Activated CD4-positive, alpha-beta T cell treated with anti-CD3 and anti-CD28 coated beads for 48 hours (primary cell): ENCODE measurements at regions not wholly inside any gene's neighbourhood (a gene's known extent, or its start where the extent isn't known, plus 50 kb on each side); places are given as distances from the start of the nearest gene placed in this dataset.
"Not testable (repeated sequence)": the region's sequence is repeated elsewhere in the genome, so short reads cannot be mapped to it uniquely, and the experiment has no call there.

Source experiments
- DNase-seq: peaks from one replicate; pipeline ENCODE4 v3.0.0-alpha.2; 2020

DNA sequence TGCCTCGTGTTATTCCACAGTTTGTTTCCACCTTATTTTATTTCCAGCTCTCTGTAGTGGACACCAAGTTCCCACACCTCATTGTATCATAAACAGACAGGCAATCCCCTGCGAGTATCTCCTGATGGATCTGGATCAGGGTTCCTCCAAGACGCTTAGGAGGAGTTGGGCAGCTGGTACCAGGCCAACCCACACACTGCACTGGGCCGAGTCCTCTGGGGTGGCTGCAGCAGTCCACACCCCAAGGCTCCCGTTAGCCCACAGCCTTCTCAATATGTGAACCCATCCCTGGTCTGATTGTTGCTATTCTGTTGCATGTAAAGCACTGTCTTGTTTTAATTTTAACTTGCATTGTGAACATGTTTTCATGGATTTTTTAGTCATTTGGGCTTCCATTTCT is 178.8 kb upstream of the RAB6C start:
- DNase-seq: no peak

DNA sequence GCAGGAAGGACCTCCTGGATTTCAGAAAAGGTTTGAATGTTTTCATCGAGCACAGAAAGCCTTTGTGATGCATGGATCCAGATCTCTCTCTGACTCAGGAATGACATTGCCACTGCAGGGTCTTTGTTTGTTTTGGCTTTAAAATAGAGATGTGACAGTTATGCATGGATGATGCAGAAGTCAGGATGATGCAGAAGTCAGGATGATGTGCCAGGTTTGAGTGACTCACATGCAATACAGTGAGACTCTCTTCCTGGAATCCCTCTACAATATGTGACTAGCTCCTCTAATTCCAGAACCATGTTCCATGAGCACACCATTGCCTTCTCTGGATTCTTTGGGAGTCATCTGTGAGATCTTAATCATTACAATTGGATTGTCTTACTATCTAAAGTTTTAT is 177.9 kb upstream of the RAB6C start:
- DNase-seq: no peak

DNA sequence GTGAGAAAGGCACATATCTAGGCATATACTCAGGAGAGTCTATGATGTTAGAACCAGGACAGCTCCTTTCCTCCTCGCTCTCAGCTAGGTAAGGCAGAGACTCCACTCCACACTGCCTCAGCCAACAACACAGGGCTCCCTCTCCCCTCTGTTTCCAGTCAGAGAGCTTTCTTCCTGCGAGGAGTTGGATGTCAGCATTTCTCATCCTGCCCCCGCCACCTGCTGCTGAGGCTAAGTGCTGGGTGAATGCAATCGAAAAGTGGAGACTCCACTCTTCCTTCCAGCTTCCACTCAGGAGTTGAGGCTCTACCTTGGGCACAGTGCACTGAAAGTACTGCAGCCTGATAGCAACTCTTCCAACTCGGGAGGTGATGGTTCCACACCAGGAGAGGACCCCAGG is 177.2 kb upstream of the RAB6C start:
- no peak for DNase-seq

DNA sequence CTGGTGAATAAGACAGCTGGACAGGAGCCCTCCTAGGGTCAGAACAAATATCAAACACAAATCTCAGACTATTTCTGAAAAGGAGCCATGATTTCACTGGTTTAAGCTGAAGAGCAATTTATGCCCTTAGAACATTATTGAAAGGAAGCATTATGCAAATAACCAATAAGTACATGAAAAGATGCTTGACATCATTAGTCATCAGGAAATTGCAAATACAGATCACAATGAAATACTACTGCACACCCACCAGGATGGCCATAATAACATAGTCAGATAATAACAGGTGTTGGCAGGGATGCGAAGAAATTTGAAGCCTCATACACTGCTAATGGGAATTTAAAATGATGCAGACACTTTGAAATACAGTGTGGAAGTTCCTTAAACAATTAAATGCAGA is 176.4 kb upstream of the RAB6C start:
- no peak for DNase-seq

DNA sequence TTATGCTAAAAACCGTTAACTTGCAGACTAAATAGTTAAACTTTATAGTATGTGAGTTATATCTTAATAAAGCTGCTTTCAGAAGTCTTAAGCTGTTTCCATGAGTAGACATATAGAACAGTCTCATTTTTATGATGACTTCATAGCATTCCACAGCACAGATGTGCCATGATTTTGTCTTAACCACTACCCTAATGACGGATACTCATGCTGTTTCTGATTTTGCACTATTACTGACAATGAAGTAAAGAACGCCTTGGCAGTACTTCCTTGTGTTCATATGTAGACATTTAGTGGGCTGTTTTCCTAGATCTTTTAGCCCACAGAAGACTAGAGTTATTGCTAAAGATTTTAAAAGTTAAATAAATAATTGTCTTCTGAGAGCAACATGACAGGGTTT is 175.6 kb upstream of the RAB6C start:
- DNase-seq: no peak

- no peak for DNase-seq
Observed at GRCh38 chr2:129805899-129806298, 173.6 kb upstream of the RAB6C start.

DNA sequence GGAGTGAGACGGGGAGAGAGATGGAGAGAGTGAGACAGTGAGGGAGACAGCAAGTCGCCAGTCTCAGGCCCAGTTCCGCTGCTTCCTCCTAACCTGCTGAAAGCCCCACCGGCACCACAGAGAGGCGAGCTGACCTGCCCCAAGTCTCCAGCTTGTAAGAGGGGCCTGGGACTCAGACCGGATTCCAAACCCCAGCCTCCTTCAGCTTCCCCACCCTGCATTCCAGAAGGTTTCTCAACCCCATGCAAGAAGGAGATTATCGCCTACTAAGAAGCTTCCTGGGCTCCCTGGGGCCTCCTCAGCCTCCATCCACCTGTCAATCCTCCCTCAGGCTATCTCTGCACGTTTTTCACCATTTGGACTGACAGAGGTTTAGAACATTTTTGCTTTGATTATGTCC is 173.1 kb upstream of the RAB6C start:
- DNase-seq: no peak

DNA sequence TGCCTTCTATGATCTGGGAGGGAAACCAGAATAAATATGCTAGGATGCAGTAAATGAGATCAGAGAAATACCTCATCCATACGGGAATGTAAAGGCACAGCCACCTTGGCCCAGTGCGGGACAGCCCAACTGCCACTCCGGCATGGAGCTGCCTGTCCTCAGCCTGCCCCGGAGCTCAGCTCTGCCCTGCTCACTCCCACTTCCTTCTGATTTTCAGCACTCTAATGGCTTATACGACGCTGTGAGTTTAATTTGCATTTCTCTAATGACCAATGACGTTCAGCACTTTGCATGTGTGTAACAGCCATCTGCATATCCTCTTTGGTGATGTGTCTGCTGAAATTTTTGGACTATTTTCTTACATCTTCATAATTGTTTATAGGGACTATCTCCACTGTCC is 172.5 kb upstream of the RAB6C start:
- DNase-seq: no peak

DNA sequence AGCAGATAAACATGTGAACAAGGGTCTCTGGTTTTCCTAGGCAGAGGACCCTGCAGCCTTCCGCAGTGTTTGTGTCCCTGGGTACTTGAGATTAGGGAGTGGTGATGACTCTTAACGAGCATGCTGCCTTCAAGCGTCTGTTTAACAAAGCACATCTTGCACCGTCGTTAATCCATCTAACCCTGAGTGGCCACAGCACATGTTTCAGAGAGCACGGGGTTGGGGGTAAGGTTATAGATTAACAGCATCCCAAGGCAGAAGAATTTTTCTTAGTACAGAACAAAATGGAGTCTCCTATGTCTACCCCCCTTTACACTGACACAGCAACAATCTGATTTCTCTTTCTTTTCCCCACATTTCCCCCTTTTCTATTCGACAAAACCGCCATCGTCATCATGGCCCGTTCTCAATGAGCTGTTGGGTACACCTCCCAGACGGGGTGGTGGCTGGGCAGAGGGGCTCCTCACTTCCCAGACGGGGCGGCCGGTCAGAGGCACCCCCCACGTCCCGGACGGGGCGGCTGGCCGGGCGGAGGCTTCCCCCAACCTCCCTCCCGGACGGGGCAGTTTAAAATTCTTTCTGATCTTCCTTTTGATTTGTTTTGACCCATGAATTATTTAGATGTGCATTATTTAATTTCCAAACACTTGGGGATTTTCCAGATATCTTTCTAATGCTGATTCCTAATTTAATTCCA is 171.7 kb upstream of the RAB6C start:
- not testable (repeated sequence) for DNase-seq

- DNase-seq: no peak
Observed at GRCh38 chr2:129810521-129810920, 168.9 kb upstream of the RAB6C start.

GRCh38 chr2:129812071-129812470 is 167.4 kb upstream of the RAB6C start:
- peak; percentile 21 for DNase-seq

- no peak for DNase-seq
Observed at GRCh38 chr2:129812654-129813053, 166.8 kb upstream of the RAB6C start.

- no peak for DNase-seq
Observed at GRCh38 chr2:129813404-129813803, 166.1 kb upstream of the RAB6C start.

- DNase-seq: no peak
Observed at GRCh38 chr2:129816813-129817574, 162.5 kb upstream of the RAB6C start.

DNA sequence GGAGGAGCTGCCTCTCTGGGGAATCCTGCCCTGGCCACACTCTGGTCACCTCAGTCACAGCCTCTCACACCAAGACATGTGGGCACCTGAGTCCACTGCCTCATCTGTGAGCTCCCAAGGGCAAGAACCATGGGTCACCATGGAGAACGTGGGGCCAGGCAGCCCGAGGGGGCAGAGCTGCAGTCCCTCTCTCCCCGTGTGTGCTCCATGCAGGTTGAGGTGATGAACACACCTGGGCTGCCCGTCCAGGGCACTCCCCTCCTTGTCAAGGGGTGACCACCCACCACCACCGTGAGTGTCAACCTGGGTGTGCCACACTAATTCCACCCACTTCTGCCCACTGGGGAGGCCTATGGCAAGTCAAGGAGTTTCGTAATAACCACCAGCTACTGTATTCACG is 159.6 kb upstream of the RAB6C start:
- no peak for DNase-seq

DNA sequence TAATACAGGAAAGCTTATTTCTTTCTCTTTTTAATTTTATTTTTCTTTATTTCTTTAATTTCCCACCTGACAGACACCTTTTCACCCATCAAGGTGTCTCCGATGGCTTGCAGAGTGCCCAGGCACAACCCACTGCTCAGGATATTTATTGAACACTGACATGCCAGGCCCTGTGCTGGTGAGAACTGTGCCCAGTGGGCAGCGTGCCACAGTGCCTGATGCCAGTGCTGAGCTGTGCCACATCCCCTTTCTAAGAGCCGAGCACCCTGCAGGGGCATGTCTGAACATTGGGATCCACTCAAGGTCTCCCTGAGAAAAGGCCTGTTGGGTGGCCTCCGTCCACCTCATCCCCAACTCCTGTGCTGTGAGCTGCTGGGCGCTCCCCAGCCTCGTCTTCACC is 158.6 kb upstream of the RAB6C start:
- DNase-seq: no peak

GRCh38 chr2:129821445-129821844 is 158.0 kb upstream of the RAB6C start:
- no peak for DNase-seq

DNA sequence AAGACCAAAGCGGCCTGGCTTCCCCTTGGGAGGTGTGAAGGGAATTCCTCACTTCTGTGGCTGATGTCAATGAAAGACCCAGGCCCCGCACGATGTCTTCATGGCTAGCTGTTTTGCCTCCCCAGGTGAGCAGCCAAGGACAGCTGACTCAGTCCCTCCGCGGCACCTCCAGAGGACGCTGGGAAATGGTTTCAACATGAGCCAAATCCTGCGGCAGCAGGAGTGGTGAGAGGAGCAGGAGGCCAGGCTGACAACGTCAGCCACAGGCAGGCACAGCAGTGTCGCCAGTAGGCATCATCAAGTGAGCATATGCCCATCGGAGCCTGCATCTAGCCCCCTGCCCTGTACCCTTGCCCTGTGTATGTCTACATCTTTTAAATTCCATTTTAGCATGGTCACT is 156.4 kb upstream of the RAB6C start:
- DNase-seq: no peak

DNA sequence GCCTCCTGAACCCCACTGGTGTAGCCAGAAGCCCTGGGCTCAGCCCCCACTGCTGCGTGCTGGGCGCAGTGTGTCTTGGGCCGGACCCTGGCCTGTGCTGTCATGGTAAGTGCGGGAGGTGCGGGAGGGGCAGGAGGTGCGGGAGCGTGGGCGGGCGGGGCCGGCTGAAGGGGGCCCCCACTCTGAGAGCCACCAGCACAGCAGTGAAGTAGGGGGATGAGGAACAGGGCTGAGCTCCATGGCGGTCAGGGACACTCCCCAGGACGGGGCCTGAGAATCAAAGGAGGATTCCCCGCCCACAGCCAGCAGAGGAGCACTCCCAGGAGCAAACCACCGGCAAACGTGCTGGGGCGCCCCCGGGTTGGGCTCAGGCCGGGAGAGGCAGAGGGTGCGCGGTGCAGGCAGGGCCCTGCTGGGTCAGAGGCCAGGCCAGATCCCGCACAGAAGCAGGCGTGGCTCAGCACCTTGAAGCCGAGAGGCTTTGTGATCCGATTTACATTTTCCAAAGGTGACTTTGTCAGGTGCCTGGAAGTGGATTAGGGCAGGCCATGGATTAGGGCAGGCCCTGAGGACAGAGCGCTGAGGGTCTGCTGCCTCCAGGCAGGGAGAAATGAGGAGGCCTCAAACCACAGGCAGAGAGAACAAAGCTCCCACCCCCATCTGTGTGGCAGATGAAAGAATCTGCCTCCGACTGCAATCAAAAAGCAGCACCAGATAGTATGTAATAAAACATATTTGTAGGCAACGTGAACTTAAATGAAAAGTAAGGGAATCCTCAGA is 152.0 kb upstream of the RAB6C start:
- no peak for DNase-seq

- no peak for DNase-seq
Observed at GRCh38 chr2:129828792-129829191, 150.7 kb upstream of the RAB6C start.

GRCh38 chr2:129829588-129829987 is 149.9 kb upstream of the RAB6C start:
- DNase-seq: no peak

- DNase-seq: no peak
Observed at GRCh38 chr2:129831018-129831417, 148.4 kb upstream of the RAB6C start.

GRCh38 chr2:129833465-129833864 is 146.0 kb upstream of the RAB6C start:
- DNase-seq: not testable (repeated sequence)

DNA sequence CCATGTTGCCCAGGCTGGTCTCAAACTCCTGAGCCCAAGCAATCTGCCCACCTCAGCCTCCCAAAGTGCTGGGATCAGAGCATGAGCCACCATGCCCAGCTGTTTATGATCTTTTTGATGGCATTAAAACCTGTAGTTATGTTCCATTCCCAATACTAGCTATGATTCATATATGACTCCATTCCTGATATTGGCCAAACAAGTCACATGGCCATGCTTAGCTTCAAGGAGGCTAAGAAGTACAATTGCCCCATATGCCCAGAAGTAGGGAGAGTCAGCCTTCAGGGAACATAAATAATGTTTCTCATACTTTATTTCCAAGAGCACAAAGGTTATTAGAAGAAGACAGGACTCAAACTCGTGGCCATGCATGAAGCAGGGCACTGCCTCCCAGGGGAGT is 132.4 kb upstream of the RAB6C start:
- DNase-seq: no peak
